SK-MEL-5 (cell line): ENCODE measurements at regions not wholly inside any gene's neighbourhood (a gene's known extent, or its start where the extent isn't known, plus 50 kb on each side); places are given as distances from the start of the nearest gene placed in this dataset.

Experiments used
- DNase-seq: peaks from one replicate; pipeline ENCODE4 v3.0.0-alpha.2; 2016; ENCODE audit warnings: low read depth, low spot score
- in situ Hi-C: cut with HindIII; loops from 2 replicates; pipeline ENCODE4 v1.10.0; 2016; ENCODE audit warnings: low sequenced_read_pairs, high pct_unique_total_duplicates, low pct_unique_long_range_greater_than_20kb

DNA sequence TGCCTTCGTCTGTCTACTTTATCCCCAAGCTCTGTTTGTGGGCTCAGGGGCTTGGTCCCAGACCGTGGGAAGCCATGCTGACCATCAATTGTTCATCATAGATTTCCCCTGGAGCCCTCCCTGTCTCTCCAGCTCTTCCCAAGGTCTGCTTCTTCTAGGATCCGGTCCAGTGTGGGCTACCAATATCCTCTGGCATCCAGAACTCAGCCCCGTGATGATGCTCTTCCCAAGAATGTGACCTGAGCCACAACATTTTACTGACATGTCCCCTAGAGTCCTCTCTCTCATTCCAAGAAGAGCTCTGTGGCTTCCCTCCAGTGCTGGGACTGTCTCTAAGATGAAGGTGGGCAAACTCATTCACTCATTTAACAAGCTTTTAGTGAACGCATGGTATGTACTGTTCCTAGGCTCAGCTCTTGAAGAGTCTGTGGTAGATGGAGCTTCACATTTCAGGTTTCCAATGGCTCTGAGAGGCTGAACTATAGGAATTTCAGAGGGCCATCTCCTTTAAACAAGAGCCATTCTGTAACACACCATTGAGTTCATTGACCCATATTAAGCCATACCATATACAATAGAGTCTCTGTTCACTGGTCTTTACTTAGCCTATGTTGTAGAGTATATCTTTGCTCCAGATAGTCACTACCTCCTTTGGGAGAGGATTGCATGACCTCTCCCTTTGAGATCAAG lies 142.0 kb upstream of the APCDD1 start:
- in situ Hi-C loops, result no loop called here
- DNase-seq, result peak; percentile 30

DNA sequence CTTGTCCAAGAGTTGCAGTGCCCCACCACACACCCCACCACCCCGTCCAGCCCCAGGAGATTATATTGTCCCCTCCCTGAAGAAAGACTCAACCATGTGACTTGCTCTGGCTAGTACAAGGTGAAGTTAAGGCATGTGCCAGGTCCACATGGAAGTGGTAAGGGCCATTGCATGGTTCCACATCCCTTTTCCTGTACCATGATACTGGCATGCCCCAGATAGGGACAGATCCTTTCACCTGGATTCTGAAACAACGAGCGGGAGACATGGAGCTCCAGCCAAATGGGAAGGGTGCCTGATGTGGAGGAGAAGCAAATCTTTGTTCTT lies 141.5 kb upstream of the APCDD1 start:
- DNase-seq, result no peak
- in situ Hi-C loops, result no loop called here

DNA sequence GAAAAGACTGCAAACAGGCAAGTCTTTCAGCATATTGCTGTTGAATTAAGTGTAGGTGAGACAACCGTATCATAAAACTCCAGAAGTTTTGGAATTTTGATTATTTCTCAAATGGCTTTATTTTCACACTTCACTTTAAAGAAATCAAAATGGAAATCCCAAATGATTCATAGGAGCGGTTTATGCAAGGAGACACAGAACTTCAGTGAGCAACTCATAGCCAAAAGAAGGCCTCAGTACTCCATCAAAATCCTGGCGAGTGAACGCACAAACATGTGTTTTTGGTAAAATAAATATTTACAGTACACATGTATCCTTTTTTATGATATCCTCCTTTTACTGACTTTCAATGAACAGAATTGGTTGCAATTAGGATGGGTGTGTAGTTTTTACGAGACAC lies 140.4 kb upstream of the APCDD1 start:
- in situ Hi-C loops, result no loop called here
- no peak for DNase-seq

DNA sequence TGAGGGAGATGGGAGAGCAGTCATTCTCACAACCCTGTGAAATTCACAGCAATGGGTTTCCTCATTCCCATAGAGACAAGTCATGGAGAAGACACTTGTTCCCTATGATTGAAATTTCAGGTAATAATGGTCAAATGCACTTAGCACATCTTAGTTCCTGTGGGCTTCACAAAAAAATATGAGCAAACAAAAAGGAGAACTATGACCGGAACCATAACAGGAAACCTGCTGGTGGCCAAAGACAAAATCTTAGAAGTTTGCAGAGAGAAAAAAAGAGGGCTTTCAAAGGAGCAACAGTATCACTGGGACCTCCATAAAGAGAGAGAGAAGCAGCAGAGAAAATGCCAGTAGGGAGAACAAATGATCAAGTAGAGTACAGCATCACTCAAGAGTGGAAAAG lies 138.9 kb upstream of the APCDD1 start:
- DNase-seq, result no peak
- in situ Hi-C loops, result no loop called here

DNA sequence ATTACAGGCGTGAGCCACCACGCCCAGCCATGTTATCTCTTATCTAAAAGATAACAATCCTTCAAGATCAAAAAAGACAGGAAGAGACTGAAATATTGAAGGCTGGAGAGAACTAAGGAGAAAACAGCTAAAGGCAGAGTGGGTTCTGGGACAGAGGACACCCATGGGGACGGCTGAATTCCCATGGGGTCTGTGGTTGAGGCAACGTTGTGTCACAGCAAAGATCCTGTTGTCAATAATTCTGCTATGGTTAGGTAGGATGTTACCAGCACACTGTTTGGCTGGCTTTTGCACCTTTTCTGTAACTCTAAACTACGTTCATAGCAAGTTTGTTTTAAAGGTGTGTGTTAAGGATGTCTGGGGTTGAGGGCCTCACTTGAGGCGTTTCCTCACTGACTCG lies 137.7 kb upstream of the APCDD1 start:
- in situ Hi-C loops, result no loop called here
- no peak for DNase-seq

DNA sequence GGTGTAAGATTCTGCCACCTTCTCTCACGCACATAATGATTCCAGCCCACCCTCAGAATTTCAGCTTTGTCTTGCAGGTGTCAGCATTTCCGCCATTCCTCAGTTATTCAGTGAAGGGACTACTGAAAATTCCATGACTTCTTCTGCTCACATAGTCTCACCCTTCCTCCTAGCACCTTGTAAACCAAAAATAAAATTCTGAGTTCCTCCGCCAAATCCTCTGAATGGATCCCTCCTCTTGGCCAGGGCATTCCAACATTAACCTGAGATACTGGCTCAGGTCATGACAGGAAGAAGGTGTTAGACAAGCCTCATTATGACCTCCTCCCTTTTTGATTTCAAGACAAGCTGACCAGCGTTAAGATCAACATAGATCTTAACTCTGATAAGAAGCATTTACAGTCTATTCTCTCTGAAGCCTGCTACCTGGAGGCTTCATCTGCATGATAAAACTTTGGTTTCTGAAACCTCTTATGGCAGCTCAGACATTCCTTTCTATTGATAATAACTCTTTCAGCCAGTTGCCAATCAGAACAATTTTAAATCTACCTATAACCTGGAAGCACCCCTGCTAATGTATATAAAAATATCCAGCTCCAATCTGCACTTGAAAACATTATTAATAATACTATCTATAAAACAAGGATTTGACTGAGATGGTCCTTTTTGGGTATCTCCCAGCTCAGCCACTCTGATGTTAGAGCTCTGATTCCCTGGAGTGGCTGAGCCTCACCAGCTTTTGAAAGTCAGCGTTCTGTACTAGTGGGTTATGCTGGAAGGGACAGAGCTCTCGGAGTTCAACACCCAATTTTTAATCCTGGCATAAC lies 136.4 kb upstream of the APCDD1 start:
- no peak for DNase-seq
- in situ Hi-C loops, result no loop called here

DNA sequence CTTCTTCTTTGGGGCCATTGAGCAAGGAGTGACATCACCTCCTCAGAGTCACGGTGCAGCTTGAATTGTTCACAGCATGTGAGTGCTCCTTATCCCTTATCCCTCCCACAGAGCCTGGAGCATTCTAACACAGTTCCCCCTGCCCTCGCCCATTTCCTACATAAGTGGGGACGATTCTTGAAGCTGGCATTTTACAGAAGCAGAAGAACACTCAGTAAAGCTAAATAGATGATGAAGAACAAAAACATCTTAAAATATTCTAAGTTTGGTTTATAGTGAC lies 135.8 kb upstream of the APCDD1 start:
- no peak for DNase-seq
- in situ Hi-C loops, result no loop called here

DNA sequence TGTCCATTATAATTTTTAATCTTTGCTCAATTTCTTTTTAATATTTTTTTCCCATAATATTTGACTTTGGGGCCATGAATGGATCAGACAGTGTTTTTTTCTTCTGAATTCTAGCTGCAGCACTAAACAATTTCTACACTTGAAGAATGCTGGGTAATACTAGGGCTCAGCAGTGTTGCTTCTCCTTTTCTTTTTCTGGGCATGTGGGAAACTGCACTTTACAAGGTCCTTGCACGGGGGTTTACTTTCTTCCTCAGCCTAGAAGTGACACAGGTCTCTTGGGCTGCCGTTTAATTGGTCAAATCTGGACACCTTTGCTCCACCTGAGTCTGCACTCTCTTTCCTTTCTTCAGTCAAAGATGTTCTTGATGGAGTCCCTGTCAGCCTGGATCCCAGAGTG lies 135.4 kb upstream of the APCDD1 start:
- in situ Hi-C loops, result no loop called here
- DNase-seq, result no peak

DNA sequence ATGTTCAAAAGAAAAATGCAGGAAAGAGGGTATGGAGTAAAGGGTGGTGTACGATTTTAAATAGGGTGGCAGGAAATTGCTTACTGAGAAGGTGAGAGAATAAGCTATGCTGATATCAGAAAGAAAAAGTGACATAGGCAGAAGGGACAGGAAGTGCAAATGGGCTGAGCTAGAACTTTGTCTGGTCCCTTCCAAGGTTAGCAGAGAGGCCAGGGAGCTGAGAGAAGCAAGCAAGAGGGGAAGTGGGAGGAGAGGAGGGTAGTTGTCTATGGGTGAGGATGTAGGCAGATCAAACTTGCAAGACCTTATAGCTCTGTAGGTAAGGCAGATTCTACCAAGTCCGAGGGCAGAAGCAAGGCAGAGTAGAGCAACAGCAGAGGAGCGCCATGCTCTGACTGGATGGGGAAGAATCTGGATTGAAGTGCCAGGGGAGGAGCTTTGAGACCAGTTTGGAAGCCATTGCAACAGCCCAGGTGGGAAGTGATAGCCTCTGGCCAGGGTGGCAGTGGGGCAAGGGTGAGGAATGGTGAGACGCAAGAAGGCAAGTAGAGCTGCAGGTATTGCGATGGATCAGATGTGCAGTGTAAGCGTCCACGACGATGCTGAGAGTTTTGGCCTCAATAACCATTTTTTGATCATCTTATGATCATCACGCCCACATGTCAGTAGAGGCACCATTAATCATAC lies 134.4 kb upstream of the APCDD1 start:
- in situ Hi-C loops, result no loop called here
- DNase-seq, result no peak

DNA sequence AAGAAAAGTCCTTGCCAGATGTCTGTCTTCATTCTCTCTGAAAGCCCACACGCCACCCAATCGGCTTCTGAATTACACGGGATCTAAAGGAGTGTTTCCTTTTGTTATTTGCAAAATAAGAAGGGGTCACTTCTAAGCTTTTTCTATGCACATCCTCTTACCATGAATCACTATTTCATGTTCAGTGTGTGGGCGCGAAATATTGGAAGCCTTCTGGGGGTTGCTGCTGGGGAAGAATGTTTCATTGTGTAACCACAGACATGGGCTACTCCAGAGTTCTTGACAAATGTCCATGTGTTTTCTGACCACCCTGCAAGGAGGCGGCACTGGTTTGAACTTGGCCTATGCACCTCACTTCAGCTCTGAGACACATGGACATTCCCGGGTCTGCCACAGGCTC lies 133.6 kb upstream of the APCDD1 start:
- DNase-seq, result no peak
- in situ Hi-C loops, result no loop called here

DNA sequence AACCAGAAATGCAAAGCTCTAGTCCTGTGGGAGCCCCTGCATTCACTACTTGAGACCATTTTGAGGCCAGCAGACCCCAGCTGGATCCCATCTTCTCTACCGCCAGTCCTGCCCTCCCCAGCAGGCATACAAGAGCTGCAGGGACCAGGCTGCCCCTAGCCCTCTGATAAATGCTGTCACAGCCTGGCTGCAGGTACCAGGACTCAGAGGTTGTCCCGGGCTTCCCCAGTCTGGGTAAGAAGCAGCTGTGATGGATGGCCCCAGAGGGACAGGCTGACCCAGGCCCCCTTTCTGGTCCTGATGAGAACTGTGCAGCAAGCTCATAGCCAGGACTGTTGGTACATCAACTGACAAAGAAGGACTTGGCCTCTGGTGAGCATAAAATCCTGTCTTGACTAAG lies 132.9 kb upstream of the APCDD1 start:
- no peak for DNase-seq
- in situ Hi-C loops, result no loop called here

DNA sequence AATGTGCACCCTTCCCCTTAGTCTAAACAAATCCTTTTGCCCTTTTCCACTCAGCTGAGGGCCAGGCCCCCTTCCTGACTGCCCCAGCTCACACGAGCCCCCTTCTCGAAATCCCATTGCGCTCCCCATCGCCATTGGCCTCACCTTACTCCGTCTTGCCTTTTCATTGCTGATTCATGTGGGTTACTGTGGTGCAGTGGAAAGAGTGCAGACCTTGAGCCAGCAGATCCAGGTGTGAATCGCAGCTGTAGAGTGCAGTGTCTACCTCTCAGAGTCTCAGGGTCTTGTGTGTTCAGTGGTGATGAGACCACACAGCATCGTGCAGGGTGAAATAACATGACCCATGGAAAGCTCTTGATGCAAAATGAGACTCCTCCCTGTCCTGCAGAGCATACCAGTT lies 132.4 kb upstream of the APCDD1 start:
- DNase-seq, result no peak
- in situ Hi-C loops, result no loop called here

DNA sequence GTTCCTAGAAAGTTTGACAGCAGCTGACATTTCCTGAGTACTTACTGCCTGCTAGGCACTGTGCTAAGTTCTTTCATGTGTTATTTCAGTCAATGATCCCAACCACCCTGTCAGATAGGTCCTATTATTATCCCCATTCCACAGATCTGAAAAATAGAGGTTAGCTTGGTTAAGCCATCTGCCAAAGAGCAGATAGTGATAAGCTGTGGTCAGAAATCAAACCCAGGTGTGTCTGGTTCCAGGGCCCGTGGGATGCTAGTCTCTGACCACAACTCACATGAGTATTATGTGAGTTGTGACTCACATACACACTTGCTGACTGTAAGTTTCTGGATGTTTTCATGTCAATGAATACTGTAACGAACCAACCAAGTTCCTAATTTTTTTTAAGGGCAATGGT lies 132.0 kb upstream of the APCDD1 start:
- no peak for DNase-seq
- in situ Hi-C loops, result no loop called here

DNA sequence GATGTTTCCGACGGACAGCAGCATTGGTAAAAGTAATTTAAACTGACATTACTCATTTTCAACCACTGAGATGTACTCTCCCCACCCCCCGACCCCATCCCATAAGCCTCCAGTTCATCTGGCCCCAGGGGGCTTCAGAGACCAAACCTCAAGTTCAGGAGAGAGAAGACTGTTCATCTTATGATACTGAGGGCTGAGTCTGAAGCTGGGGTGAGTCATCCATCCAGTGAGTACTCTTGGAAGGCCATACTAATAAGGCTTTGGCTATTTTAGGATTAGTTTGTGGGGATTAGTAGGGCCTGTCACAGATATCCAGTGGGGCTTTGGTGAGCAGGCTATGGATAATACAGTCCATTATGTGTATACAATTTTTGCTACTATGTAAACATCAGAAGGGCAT lies 125.3 kb upstream of the APCDD1 start:
- DNase-seq, result no peak

DNA sequence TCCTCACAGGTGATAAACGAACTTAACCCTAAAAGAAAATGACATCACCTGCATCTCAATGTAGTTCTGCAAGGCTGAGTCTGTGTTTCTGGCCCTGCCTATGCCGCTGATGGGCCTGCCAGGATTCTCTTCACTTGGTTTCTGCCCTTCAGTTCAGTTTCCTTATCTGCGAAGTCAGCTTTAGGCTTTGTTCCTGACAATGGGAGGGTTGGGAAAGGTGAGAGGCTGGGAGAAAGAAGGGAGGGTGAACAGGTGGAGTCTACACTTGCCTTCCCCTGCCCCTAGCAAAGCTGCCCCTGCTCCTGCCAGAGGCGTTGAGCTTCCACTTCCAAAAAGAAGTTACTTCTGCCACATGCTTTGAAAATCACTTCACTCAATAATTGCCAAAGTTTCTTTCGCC lies 124.0 kb upstream of the APCDD1 start:
- DNase-seq, result no peak
- in situ Hi-C loops, result no loop called here

More for the DNA sequence above, 125.3 kb upstream of the APCDD1 start:
- in situ Hi-C loops, result no loop called here

DNA sequence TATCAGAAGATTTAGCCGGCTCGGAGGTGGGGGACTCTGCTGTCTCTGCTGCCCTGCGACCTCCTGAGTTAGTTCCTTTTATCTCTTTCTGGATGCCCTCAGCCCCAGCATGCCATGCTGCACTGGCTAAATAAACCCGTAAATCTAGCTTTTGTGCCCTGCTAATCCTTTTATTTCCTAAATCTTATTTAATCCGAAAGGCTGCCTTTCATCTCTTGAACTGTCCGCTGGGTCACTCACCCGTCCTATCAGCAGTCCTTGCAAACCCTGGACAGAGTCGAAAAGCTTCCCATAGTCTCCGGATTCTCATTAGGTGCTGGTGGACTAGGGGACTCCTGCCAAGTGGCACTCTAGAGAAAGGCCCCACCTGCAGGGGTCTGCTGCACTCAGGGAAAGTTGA lies 122.0 kb upstream of the APCDD1 start:
- in situ Hi-C loops, result no loop called here
- DNase-seq, result no peak

DNA sequence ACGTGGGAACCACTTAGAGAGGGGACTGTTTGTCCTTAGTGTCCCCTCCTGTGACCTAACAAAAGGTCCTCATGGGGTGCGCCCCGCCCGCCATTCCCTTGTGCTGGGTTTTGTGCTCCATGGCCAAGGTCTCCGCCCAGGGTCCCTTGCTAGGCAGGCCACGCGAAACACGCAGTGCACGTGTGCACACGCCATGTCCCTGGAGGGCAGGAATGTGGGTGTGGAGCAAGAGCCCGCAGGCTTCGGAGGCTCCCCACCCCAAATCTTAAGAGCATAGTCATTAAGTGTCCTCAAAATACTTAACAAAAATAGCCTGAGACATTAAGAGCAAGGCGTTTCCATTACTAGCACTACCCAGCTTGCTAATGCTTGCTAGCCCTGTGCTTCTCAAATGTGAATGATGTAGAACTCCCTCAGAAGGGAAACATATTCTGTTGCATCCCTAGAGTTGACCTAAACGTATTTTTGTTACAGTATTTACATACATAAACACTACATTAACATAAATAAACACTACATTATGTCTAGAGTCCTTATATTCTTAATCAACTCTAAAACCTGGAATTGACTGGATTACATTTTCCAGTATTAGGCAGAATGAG lies 117.6 kb upstream of the APCDD1 start:
- DNase-seq, result no peak
- in situ Hi-C loops, result no loop called here

DNA sequence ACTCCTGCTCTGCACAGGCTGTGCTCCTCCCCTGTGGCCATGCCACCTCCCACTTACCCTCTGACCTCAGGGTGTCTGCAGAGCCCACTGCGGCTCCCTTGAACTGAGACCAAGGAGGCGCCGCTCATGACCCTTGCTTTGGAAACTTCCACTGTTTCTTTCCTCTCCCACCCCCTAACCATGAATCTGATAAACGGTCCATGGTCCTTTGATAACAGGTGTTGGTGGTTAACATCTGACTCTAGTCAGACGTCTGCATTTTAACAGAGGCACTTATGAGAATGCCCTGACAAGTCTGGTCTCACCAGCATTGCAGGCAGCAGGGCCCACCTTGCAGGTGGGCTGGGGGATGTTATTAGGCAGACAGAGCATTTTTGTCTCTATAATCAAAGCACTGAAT lies 113.6 kb upstream of the APCDD1 start:
- in situ Hi-C loops, result no loop called here
- DNase-seq, result no peak

DNA sequence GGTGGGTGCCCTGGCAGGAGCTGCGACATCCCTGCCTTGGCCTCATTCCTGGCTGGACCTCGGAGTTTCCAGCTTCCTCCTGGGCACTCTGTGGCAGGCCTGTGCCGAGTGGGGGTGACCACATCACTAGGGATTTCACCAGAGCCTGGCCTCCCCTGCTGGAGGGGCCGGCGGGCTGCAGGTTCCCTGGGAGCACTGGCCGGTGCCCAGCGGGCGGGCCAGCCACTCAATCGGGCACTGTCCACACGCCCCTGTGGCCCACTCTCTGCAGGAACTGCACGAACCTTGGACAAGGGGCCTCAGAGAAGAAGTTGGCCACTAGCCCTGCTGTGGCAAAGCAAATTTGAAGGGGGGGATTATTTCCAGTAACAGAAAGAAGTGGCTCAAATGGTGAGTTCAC lies 110.7 kb upstream of the APCDD1 start:
- no peak for DNase-seq
- in situ Hi-C loops, result no loop called here
